ENCODE measurements at regions not wholly inside any gene's neighbourhood (a gene's known extent, or its start where the extent isn't known, plus 50 kb on each side); places are given as distances from the start of the nearest gene placed in this dataset.

- TF ChIP-seq, protein P1, sequence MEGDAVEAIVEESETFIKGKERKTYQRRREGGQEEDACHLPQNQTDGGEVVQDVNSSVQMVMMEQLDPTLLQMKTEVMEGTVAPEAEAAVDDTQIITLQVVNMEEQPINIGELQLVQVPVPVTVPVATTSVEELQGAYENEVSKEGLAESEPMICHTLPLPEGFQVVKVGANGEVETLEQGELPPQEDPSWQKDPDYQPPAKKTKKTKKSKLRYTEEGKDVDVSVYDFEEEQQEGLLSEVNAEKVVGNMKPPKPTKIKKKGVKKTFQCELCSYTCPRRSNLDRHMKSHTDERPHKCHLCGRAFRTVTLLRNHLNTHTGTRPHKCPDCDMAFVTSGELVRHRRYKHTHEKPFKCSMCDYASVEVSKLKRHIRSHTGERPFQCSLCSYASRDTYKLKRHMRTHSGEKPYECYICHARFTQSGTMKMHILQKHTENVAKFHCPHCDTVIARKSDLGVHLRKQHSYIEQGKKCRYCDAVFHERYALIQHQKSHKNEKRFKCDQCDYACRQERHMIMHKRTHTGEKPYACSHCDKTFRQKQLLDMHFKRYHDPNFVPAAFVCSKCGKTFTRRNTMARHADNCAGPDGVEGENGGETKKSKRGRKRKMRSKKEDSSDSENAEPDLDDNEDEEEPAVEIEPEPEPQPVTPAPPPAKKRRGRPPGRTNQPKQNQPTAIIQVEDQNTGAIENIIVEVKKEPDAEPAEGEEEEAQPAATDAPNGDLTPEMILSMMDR (conservative IDR thresholded peaks at IDR 0.05; ENCODE audit: low read depth in 2 of 2): no peak
- no peak for TF ChIP-seq JUNB (IDR thresholded peaks at IDR 0.05; ENCODE audit: unreplicated experiment)
- TF ChIP-seq STAT1 (IDR thresholded peaks at IDR 0.05; ENCODE audit: unreplicated experiment): no peak
- TF ChIP-seq POLR2AphosphoS5 (IDR thresholded peaks at IDR 0.05; ENCODE audit: low read depth): no peak
Observed at GRCh38 chr14:42628602-42629001, 1021.9 kb downstream of the LRFN5 start (continued).

DNA sequence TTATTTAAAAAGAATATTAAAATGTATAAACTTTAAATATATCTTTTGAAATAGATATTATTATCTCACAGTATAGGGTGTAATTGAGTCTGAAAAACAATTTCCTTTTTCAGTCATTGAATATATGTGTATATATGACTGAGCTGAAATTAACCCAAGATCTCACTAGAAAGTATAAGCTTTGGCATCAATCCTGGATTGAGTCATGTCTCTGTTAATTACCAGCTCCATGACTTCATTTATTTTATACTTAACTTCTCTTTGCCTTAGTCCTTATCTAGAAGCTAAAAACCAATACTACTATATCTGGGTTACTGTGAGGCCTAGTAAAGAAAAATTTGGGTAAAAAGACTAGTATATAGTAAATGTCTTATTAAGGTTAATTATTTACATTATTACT, 1020.3 kb downstream of the LRFN5 start:
- H3K4me1 Mint-ChIP-seq: peaks cover 13% of the 10 kb centered on the region

More for the DNA sequence above, 1020.3 kb downstream of the LRFN5 start:
- Histone ChIP-seq H3K9me2 (ENCODE audit: insufficient read depth) (no peaks in the 10 kb centered on the region), H3K79me2 (replicated peaks; ENCODE audit: insufficient read depth) (no peaks in the 10 kb centered on the region), H4K20me1 (replicated peaks; ENCODE audit: insufficient read depth) (no peaks in the 10 kb centered on the region), H3K4me2 (no peak overlapping the region), H3F3A (replicated peaks; ENCODE audit: low read depth) (no peaks in the 10 kb centered on the region), H3K27me3 (ENCODE audit: insufficient read depth) (peaks cover 15% of the 10 kb centered on the region), H3K4me3 (no peak overlapping the region), H3K27ac (ENCODE audit: low read depth) (no peak overlapping the region), H3K4me1 (ENCODE audit: insufficient read depth) (peaks cover 8% of the 10 kb centered on the region; the same call in 1 of the 2 replicates), H2AFZ (no peak overlapping the region), H3K36me3 (ENCODE audit: insufficient read depth) (no peaks in the 10 kb centered on the region)
- TF ChIP-seq CREB1 (CRISPR knock-in tag; IDR thresholded peaks at IDR 0.05; ENCODE audit: low read depth) (no peak), ZNF462 (CRISPR knock-in tag; IDR thresholded peaks at IDR 0.05) (no peak), STAT1 (IDR thresholded peaks at IDR 0.05; ENCODE audit: unreplicated experiment) (no peak), EZH2 (IDR thresholded peaks at IDR 0.05; ENCODE audit: low read depth, unreplicated experiment) (no peak), EZH2phosphoT487 (IDR thresholded peaks at IDR 0.05; ENCODE audit: unreplicated experiment) (no peak), REST (IDR thresholded peaks at IDR 0.05; ENCODE audit: unreplicated experiment) (no peak), ETS1 (IDR thresholded peaks at IDR 0.05) (no peak), NANOG (IDR thresholded peaks at IDR 0.05; ENCODE audit: borderline replicate concordance) (no peak)
- no peak for ATAC-seq
- H3K27ac Mint-ChIP-seq: no peak overlapping the region
- DNase-seq (ENCODE audit: low spot score): no peak
- no peak overlapping the region for H3K4me3 Mint-ChIP-seq
- no peaks in the 10 kb centered on the region for H3K36me3 Mint-ChIP-seq (ENCODE audit: low read depth)
- peaks cover 3% of the 10 kb centered on the region for H3K27me3 Mint-ChIP-seq (ENCODE audit: insufficient read depth, low read depth, poor library complexity)
- H3K9me3 Mint-ChIP-seq: no peaks in the 10 kb centered on the region

All from GM23338 (cell line).